Neutrophil (primary cell): ENCODE measurements at regions not wholly inside any gene's neighbourhood (a gene's known extent, or its start where the extent isn't known, plus 50 kb on each side); places are given as distances from the start of the nearest gene placed in this dataset.
"Not testable (repeated sequence)": the region's sequence is repeated elsewhere in the genome, so short reads cannot be mapped to it uniquely, and the experiment has no call there.

ENCODE experiments used
- H3K27ac ChIP-seq: fragments of 200-600 bp; sonication (generic); 2 replicates; pipeline ENCODE4 v1.5.1; 2016; ENCODE audit warnings: mild to moderate bottlenecking, moderate library complexity
- H3K27me3 ChIP-seq: fragments of 200-600 bp; sonication (generic); 2 replicates; pipeline ENCODE4 v1.6.0; 2016; ENCODE audit warnings: mild to moderate bottlenecking
- H3K36me3 ChIP-seq: fragments of 200-600 bp; sonication (generic); 2 replicates; pipeline ENCODE4 v1.5.1; 2017
- H3K4me1 ChIP-seq, 2 experiments: fragments of 200-600 bp in 1 of 2; sonication (generic) in 1 of 2; 1 replicate in 1 of 2; 2 replicates in 1 of 2; pipeline versions ENCODE4 v1.5.1 to v1.6.1; 2013 to 2016; ENCODE audit warnings: low read depth in 1 of 2, low read length in 1 of 2, mild to moderate bottlenecking in 1 of 2, moderate library complexity in 1 of 2; ENCODE audit not compliant: control insufficient read depth in 1 of 2, insufficient read depth in 1 of 2
- H3K4me3 ChIP-seq, 2 experiments: fragments of 200-600 bp in 1 of 2; sonication (generic) in 1 of 2; 1 replicate in 1 of 2; 2 replicates in 1 of 2; pipeline ENCODE4 v1.5.1; 2013 to 2016; ENCODE audit warnings: low read depth in 1 of 2, low read length in 1 of 2, mild to moderate bottlenecking in 1 of 2, moderate library complexity in 1 of 2
- H3K9me3 ChIP-seq: fragments of 200-600 bp; sonication (generic); 2 replicates; pipeline ENCODE4 v1.5.1; 2016
- TF ChIP-seq, protein P1 (sequence below): fragments of 200-600 bp; sonication (generic); IDR thresholded peaks from 2 replicates; pipeline ENCODE4 v1.5.1; 2016; ENCODE audit warnings: antibody characterized with exemption

DNA sequence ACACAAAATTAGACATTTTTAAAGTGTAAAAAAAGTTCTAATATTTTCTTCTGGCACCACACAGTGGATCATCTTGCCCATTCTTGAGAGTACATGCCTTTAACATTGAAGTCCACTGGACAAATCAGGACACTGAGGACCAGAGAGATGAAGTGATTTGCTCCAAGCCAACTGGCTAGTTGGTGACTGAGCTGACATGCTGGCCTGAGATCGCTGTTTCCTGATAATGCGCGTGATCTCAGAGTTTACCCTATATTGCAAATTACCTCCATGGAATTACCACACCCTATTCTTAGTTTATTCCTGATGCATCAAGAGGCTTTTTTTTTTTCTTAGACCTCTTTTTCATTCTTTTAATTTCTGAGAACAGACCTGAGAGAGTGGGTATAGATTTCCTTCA, 432.8 kb downstream of the CD83 start:
- TF ChIP-seq, protein P1, sequence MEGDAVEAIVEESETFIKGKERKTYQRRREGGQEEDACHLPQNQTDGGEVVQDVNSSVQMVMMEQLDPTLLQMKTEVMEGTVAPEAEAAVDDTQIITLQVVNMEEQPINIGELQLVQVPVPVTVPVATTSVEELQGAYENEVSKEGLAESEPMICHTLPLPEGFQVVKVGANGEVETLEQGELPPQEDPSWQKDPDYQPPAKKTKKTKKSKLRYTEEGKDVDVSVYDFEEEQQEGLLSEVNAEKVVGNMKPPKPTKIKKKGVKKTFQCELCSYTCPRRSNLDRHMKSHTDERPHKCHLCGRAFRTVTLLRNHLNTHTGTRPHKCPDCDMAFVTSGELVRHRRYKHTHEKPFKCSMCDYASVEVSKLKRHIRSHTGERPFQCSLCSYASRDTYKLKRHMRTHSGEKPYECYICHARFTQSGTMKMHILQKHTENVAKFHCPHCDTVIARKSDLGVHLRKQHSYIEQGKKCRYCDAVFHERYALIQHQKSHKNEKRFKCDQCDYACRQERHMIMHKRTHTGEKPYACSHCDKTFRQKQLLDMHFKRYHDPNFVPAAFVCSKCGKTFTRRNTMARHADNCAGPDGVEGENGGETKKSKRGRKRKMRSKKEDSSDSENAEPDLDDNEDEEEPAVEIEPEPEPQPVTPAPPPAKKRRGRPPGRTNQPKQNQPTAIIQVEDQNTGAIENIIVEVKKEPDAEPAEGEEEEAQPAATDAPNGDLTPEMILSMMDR: no peak
- no peaks in the 10 kb centered on the region for H3K27me3 ChIP-seq
- no peak overlapping the region for H3K4me3 ChIP-seq

DNA sequence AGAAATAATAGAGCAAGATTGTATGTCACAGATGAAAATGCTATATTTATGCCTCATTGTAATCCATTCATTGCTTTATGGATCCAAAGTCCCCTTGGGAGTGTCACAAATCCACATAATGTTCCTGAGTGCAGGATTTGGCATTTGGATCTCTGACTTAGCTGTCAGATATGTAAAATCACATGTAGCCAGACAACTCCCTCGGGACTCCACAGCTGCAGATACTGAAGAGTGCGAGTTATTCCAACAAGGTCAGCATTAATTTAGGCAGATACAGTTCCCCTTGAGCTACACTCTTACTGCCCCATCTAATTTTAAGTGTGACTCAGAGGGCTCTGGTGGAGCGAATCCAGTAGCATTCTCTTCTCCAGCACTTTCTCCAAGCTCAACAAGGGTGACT, 433.2 kb downstream of the CD83 start:
- Histone ChIP-seq H3K27ac (no peak overlapping the region), H3K9me3 (no peaks in the 10 kb centered on the region), H3K36me3 (no peaks in the 10 kb centered on the region), H3K4me3 (no peak overlapping the region), H3K4me1 (no peaks in the 10 kb centered on the region), H3K27me3 (no peaks in the 10 kb centered on the region)
- TF ChIP-seq, protein P1: no peak

More for the DNA sequence above, 432.8 kb downstream of the CD83 start:
- H3K9me3 ChIP-seq: no peaks in the 10 kb centered on the region
- H3K27ac ChIP-seq: no peak overlapping the region
- no peaks in the 10 kb centered on the region for H3K36me3 ChIP-seq
- no peaks in the 10 kb centered on the region for H3K4me1 ChIP-seq

DNA sequence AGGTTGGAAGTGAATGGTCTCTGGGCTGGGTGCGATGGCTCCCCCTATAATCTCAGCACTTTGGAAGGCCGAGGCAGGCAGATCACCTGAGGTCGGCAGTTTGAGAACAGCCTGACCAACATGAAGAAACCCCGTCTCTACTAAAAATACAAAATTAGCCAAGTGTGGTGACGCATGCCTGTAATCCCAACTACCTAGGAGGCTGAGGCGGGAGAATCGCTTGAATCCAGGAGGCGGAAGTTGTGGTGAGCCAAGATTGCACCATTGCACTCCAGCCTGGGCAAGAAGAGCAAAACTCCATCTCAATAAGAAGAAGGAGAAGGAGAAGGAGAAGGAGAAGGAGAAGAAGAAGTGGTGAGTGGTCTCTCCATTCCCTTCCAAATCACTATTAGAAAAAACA, 434.0 kb downstream of the CD83 start:
- not testable (repeated sequence) for H3K9me3 ChIP-seq, H3K4me3 ChIP-seq, H3K4me1 ChIP-seq, H3K27me3 ChIP-seq, H3K36me3 ChIP-seq, H3K27ac ChIP-seq

DNA sequence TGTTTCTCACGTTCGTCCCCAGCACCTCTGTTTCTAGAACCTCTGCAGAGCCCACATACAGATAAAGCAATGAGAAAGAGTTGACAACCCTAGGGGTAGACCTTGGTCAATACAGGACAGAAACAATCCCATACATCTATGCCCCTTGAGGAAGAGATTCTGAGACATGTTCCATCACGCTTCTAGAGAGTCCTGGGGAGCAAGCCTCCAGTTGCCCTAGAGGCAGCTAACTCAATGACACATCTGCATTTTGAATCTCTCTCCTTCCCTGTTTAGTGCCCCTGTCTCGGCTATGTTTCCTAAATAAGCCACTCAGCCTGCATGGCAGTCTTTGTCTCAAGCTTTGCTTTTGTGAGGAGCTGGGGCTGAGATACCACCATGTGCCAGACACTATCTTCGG, 435.3 kb downstream of the CD83 start:
- Histone ChIP-seq H3K36me3 (no peaks in the 10 kb centered on the region), H3K27ac (no peak overlapping the region), H3K27me3 (no peaks in the 10 kb centered on the region), H3K4me3 (no peak overlapping the region), H3K9me3 (no peaks in the 10 kb centered on the region), H3K4me1 (no peaks in the 10 kb centered on the region)
- TF ChIP-seq, protein P1: no peak

DNA sequence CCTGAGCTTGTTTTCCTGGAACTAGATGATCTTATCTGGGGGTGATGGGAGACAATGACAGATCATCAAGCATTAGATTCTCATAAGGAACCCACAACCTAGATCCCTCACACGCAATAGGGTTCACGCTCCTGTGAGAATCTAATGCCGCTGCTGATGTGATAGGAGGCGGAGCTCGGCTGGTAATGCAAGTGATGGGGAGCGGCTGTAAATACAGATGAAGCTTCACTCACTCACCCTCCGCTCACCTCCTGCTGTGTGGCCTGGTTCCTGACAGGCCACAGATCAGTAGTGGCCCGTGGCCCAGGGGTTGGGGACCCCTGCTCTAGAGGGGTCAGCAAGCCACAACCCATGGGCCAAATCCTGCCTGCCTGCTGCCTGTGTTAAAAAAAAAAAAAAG, 435.9 kb downstream of the CD83 start:
- Histone ChIP-seq H3K9me3 (no peaks in the 10 kb centered on the region), H3K4me1 (no peaks in the 10 kb centered on the region), H3K27ac (no peak overlapping the region), H3K36me3 (no peaks in the 10 kb centered on the region), H3K4me3 (no peak overlapping the region), H3K27me3 (no peaks in the 10 kb centered on the region)
- TF ChIP-seq, protein P1: no peak

DNA sequence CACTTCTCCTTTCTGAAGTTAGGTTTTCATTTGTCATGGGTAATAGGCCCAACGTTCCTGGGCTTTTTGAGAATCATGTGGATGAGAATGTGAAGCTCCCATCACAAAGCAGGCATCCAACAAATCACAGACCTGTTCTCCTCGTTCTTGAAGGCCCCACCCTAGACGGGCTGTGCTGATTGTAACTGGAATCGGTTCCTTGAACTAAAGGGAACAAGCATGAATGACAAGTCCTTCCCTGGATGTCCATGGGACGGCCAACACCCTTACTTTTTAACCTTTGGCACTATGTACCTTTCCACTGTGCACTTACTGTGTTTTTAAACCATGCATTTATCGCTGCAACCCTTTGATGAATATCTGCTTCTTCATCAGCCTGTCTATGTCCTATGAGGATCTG, 438.2 kb downstream of the CD83 start:
- H3K9me3 ChIP-seq: no peaks in the 10 kb centered on the region
- H3K27me3 ChIP-seq: no peaks in the 10 kb centered on the region
- H3K4me3 ChIP-seq: no peak overlapping the region
- no peak overlapping the region for H3K27ac ChIP-seq
- TF ChIP-seq, protein P1: no peak
- H3K36me3 ChIP-seq: no peaks in the 10 kb centered on the region
- H3K4me1 ChIP-seq: no peaks in the 10 kb centered on the region
